Brain microvascular endothelial cell (primary cell): ENCODE measurements at regions not wholly inside any gene's neighbourhood (a gene's known extent, or its start where the extent isn't known, plus 50 kb on each side); places are given as distances from the start of the nearest gene placed in this dataset.
"Not testable (repeated sequence)": the region's sequence is repeated elsewhere in the genome, so short reads cannot be mapped to it uniquely, and the experiment has no call there.

Experiments used
- DNase-seq: peaks from one replicate; pipeline ENCODE4 v3.0.0-alpha.2; 2020
- H3K27ac ChIP-seq: fragments of 250-450 bp; sonication (Bioruptor Pico); 2 replicates; pipeline ENCODE4 v1.5.1; 2020; ENCODE audit warnings: mild to moderate bottlenecking, moderate library complexity
- H3K27me3 ChIP-seq: fragments of 250-450 bp; sonication (Bioruptor Pico); replicated peaks from 2 replicates; pipeline ENCODE4 v1.5.1; 2020; ENCODE audit warnings: mild to moderate bottlenecking
- H3K36me3 ChIP-seq: fragments of 250-450 bp; sonication (Bioruptor Pico); replicated peaks from 2 replicates; pipeline ENCODE4 v1.5.1; 2020; ENCODE audit warnings: mild to moderate bottlenecking
- H3K4me3 ChIP-seq: 2 replicates; pipeline ENCODE4 v1.5.1; 2011; ENCODE audit warnings: low read depth, mild to moderate bottlenecking, control low read depth, low read length, moderate library complexity
- in situ Hi-C: cut with HindIII; loops from 2 replicates; pipeline ENCODE4 v1.10.0; 2017; ENCODE audit warnings: low sequenced_read_pairs, low pct_ligation_motif_present
- TF ChIP-seq, protein P1 (sequence below): IDR thresholded peaks from 2 replicates; pipeline ENCODE4 v1.5.1; 2011; ENCODE audit warnings: low read depth, mild to moderate bottlenecking, moderate library complexity, low read length, control low read depth, inconsistent platforms; ENCODE audit errors: missing control alignments

DNA sequence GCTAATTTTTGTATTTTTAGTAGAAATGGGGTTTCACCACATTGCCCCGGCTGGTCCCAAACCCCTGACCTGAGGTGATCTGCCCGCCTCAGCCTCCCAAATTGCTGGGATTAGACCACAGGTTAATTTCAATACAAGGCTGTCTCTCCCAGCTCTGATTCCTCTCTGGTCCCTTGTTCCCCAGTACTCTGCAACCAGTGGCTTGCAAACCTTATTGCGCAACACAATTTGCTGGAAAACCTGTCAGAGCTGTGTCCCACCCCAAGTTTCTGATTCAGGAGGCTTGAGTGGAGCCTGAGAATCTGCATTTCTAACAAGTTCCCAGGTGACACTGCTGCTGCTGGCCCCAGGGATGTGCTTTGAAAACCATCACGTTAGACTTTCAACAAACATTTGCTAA is 96.2 kb upstream of the SRSF6 start:
- Histone ChIP-seq H3K27me3 (no peaks in the 10 kb centered on the region), H3K4me3 (no peak overlapping the region), H3K36me3 (no peaks in the 10 kb centered on the region), H3K27ac (no peak overlapping the region)
- TF ChIP-seq, protein P1, sequence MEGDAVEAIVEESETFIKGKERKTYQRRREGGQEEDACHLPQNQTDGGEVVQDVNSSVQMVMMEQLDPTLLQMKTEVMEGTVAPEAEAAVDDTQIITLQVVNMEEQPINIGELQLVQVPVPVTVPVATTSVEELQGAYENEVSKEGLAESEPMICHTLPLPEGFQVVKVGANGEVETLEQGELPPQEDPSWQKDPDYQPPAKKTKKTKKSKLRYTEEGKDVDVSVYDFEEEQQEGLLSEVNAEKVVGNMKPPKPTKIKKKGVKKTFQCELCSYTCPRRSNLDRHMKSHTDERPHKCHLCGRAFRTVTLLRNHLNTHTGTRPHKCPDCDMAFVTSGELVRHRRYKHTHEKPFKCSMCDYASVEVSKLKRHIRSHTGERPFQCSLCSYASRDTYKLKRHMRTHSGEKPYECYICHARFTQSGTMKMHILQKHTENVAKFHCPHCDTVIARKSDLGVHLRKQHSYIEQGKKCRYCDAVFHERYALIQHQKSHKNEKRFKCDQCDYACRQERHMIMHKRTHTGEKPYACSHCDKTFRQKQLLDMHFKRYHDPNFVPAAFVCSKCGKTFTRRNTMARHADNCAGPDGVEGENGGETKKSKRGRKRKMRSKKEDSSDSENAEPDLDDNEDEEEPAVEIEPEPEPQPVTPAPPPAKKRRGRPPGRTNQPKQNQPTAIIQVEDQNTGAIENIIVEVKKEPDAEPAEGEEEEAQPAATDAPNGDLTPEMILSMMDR: no peak
- in situ Hi-C loops: no loop called here
- no peak for DNase-seq

DNA sequence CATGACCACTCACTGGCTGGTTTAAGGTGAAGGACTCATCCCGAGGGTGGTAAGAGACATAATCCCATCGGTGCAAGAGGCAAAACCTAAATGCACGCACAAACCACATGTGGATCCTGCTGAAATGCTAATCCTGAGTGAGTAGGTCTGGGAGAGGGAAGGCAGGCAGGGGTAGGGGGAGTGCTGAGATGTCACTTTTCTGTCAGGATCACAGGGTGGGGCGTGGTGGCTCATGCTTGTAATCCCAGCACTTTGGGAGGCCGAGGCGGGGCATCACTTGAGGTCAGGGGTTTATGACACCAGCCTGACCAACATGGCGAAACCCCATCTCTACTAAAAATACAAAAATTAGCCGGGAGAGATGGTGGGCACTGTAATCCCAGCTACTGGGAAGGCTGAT is 97.7 kb upstream of the SRSF6 start:
- in situ Hi-C loops: no loop called here
- H3K36me3 ChIP-seq: no peaks in the 10 kb centered on the region
- TF ChIP-seq, protein P1: no peak

DNA sequence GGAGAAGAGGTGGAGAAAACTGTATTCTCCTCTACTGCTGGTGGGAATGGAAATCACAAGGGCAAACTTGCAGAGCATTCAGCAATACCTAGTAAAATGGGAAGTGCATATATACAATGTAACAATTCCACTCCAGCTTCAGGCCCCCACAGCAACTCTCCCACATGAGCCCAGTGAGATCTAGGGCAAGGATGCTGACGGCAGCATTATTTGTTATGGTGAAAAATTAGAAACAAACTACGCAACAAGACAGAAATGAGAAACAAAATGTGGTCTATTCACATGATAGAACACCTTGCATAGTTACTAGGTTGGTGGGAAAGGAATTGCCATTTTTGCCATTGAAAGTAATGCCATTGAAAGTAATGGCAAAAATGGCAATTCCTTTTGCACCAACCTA is 98.9 kb upstream of the SRSF6 start:
- in situ Hi-C loops: no loop called here
- TF ChIP-seq, protein P1: no peak
- DNase-seq: no peak
- Histone ChIP-seq H3K27me3 (no peaks in the 10 kb centered on the region), H3K36me3 (no peaks in the 10 kb centered on the region), H3K4me3 (no peak overlapping the region), H3K27ac (no peak overlapping the region)

More for the DNA sequence above, 97.7 kb upstream of the SRSF6 start:
- Histone ChIP-seq H3K27ac (no peak overlapping the region), H3K4me3 (no peak overlapping the region), H3K27me3 (no peaks in the 10 kb centered on the region)
- DNase-seq: no peak

GRCh38 chr20:43357352-43357751 is 100.3 kb upstream of the SRSF6 start:
- no peak overlapping the region for H3K4me3 ChIP-seq
- H3K36me3 ChIP-seq: no peaks in the 10 kb centered on the region
- no peaks in the 10 kb centered on the region for H3K27me3 ChIP-seq
- TF ChIP-seq, protein P1: no peak
- no peak for DNase-seq
- in situ Hi-C loops: no loop called here
- H3K27ac ChIP-seq: no peak overlapping the region

DNA sequence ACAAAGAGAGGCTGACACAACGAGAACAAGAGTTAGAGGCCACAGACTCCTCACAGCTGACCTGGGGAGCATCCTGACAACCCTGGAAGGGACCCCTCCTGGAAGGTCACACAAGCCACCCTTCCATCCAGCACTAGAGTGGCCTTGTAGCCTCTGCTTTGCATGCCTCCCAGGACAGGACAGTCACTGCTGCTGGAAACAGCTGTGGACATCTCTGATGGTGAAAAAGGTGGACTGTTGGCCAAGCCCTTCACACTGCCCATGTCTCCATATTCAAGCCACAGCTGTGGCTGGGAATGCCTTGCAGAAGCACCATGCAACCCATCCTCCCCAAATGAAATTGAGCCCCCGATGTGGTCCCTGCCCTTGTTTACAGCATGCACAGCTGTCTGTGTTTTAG is 102.1 kb upstream of the SRSF6 start:
- Histone ChIP-seq H3K27ac (no peak overlapping the region), H3K36me3 (no peaks in the 10 kb centered on the region), H3K27me3 (no peaks in the 10 kb centered on the region), H3K4me3 (no peak overlapping the region)
- in situ Hi-C loops: no loop called here
- TF ChIP-seq, protein P1: no peak
- DNase-seq: no peak

DNA sequence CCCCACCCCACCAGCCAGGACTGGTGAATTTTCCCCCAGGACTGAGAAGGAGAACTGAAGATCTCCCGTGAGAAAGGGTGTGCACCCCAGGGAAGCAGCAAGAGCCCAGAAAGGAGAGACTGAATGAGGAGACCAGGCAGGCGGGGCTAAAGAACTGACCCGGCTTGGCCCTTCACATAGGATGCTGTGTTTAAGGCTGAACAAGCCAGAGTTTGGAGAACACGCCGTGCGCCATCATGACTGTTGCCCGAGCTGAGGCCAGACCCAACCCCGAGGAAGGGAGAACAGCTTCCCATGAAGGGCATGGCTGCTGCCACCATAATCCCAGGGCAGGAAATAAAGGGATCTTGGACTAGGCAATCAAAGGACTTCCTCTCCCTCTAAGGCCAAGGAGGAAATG is 104.7 kb upstream of the SRSF6 start:
- in situ Hi-C loops: no loop called here
- H3K27me3 ChIP-seq: no peaks in the 10 kb centered on the region
- no peaks in the 10 kb centered on the region for H3K36me3 ChIP-seq
- no peak overlapping the region for H3K27ac ChIP-seq
- TF ChIP-seq, protein P1: no peak
- H3K4me3 ChIP-seq: no peak overlapping the region
- DNase-seq: no peak

DNA sequence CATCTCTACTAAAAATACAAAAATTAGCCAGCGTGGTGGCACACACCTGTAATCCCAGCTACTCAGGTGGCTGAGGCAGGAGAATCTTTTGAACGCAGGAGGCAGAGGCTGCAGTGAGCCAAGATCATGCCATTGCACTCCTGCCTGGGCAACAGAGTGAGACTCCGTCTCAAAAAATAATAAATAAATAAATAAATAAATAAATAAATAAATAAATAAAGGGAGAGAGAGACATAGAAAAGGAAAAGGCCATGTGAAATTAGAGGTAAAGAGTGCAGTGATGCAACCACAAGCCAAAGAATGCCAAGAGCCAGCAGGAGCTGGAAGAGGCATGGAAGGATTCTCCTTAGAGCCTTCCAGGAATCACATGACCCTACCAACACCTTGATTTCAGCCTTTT is 107.0 kb upstream of the SRSF6 start:
- in situ Hi-C loops, H3K4me3 ChIP-seq, H3K36me3 ChIP-seq, H3K27ac ChIP-seq, DNase-seq, H3K27me3 ChIP-seq: not testable (repeated sequence)
